GM21717 (cell line): ENCODE measurements at regions not wholly inside any gene's neighbourhood (a gene's known extent, or its start where the extent isn't known, plus 50 kb on each side); places are given as distances from the start of the nearest gene placed in this dataset.
"Not testable (repeated sequence)": the region's sequence is repeated elsewhere in the genome, so short reads cannot be mapped to it uniquely, and the experiment has no call there.

Experiments used
- ATAC-seq: cut with Tn5 transposase; IDR thresholded peaks from one replicate; pipeline ENCODE4 v1.9.1; 2021; ENCODE audit warnings: mild to moderate bottlenecking, moderate library complexity; ENCODE audit not compliant: unreplicated experiment

GRCh38 chr3:40695848-40696247, 171.1 kb downstream of the ZNF621 start:
- no peak for ATAC-seq

GRCh38 chr3:40698611-40699010, 173.9 kb downstream of the ZNF621 start:
- ATAC-seq, result not testable (repeated sequence)

- no peak for ATAC-seq
Measured at GRCh38 chr3:40701016-40701588, 176.3 kb downstream of the ZNF621 start.

- no peak for ATAC-seq
Measured at GRCh38 chr3:40704224-40704623, 179.5 kb downstream of the ZNF621 start.

- ATAC-seq, result no peak
Measured at GRCh38 chr3:40705663-40706062, 180.9 kb downstream of the ZNF621 start.

DNA sequence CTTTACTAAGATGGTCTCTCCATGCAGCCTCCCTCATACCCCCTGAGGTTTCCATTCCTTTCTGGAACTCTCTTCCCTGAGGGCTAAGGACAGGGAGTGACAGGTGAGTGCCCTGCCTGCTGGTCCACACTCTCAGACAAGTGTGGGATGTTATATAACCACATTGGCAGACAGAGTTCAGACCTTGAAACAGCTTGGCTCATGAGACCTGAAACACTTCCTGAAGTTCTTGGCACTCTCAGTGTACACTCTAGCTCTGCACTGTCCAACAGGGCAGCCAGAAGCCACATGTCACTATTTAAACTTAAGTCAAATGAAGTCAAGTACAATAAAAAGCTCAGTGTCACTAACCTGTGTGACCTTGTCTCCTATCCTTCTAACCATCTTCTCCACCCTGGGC, 188.5 kb downstream of the ZNF621 start:
- no peak for ATAC-seq

DNA sequence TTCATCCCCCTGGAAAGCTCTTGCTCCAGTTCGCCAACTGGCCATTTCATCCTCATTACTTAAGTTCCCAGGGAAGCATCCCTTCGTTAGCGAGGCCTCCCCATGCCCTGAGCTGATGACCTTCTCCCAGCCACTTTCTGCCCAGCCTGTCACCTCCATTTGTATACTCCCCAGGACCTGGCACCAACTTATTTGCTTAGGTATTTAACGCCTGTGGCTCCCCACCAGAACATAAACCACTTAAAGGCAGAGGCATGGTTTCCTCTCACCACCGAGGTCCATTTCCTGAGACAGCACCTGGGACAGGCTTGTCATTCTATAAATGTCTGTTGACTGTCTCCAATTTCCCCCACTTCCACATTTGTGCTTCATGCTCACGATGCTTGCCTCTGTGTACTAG, 189.0 kb downstream of the ZNF621 start:
- no peak for ATAC-seq

- no peak for ATAC-seq
Measured at GRCh38 chr3:40714771-40715345, 190.1 kb downstream of the ZNF621 start.

- no peak for ATAC-seq
Measured at GRCh38 chr3:40715551-40715950, 190.8 kb downstream of the ZNF621 start.

DNA sequence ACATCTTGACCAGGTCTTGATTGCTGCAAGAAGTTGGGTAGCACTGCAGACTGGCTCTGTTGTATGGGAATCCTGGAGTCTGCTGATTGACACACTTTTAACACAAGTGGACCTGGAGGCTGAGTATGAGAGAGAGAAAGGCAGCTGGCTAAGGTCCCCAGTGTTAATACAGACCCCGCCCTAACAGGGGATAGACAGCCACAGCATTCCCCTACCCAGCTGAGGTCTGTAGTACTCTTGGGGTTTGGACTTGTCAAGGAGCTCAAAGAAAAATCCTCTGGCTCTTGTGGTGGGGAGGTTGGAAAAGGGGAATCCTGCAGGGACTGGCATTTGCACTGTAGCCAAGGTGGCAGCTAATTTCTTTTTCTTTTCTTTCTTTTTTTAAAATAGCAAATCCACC, 192.7 kb downstream of the ZNF621 start:
- ATAC-seq, result no peak

DNA sequence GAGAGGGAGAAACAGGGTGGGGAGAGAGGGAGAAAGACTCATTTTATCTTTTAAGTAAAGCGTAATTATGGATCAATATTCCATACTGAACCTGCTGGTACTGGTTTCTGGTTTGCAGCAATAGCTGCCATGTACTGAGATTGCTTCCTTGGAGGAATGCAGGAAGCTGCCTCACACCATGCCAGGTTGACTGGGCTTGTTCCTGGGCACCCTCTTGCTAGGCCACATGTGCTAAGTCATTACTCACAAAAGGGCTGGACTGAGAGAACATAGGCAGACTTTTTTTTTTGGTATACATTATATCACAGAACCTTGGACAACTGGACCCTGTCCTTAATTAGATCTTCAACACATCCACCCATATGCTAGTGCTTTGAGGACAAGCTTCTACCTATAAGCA, 193.4 kb downstream of the ZNF621 start:
- ATAC-seq, result peak; percentile 27

DNA sequence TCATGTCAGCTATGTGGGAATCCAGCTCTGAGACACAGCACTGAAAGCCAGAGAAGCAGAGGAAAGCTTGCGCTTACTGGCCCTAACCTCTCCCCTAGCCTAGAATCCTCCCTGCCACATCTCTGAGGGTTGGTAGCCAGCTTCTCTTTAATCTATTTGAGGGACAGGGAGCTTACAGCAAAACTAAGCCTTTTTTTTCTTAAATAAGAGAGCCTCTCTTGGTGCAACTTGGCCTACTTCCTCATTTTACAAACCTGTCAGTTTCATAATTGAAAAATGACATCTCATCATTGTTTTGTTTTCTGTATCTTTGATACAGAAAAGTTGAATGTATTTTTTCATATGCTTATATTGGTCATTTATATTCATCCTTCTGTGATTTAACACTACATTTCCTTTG, 193.9 kb downstream of the ZNF621 start:
- ATAC-seq, result peak; percentile 96

- no peak for ATAC-seq
Measured at GRCh38 chr3:40719660-40720287, 195.0 kb downstream of the ZNF621 start.

GRCh38 chr3:40720341-40720740, 195.6 kb downstream of the ZNF621 start:
- ATAC-seq, result no peak

GRCh38 chr3:40720863-40721262, 196.1 kb downstream of the ZNF621 start:
- no peak for ATAC-seq

- no peak for ATAC-seq
Measured at GRCh38 chr3:40723083-40723660, 198.4 kb downstream of the ZNF621 start.

- ATAC-seq, result no peak
Measured at GRCh38 chr3:40725031-40725430, 200.3 kb downstream of the ZNF621 start.

- ATAC-seq, result no peak
Measured at GRCh38 chr3:40731445-40731844, 206.7 kb downstream of the ZNF621 start.

DNA sequence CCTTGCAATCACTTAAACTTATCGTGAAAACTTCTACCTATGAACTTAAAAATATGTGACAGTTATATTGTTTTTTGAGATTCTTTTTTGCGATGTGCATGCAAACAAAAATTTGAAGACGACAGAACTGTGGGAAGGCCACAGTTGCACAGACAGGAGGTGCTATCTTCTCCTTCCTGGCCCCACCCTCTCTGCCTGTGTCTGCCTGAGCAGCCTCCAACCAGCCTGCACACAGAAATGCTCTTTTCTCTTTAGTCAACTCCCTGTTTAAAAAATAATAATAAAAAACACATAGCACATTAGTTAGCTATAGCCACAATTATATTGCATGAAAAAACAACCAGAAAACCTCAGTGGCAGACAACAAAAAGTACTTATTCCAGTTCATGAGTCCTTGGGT, 212.2 kb downstream of the ZNF621 start:
- no peak for ATAC-seq

GRCh38 chr3:40737343-40737742, 212.6 kb downstream of the ZNF621 start:
- ATAC-seq, result no peak

- ATAC-seq, result no peak
Measured at GRCh38 chr3:40739971-40740370, 215.2 kb downstream of the ZNF621 start.

GRCh38 chr3:40741729-40742128, 217.0 kb downstream of the ZNF621 start:
- ATAC-seq, result no peak
